H9 (cell line): ENCODE measurements at regions not wholly inside any gene's neighbourhood (a gene's known extent, or its start where the extent isn't known, plus 50 kb on each side); places are given as distances from the start of the nearest gene placed in this dataset.

ENCODE experiments used
- DNase-seq: peaks from one replicate; pipeline ENCODE4 v3.0.0-alpha.2; 2017
- H2AFZ ChIP-seq: one replicate; pipeline ENCODE4 v1.6.1; 2013; ENCODE audit warnings: mild to moderate bottlenecking, low read length, control low read depth, moderate library complexity
- H2AK5ac ChIP-seq: 2 replicates; pipeline ENCODE4 v1.6.1; 2013; ENCODE audit warnings: low read length, control low read depth, mixed read lengths; ENCODE audit not compliant: insufficient read length
- H2BK120ac ChIP-seq: one replicate; pipeline ENCODE4 v1.6.1; 2013; ENCODE audit warnings: low read depth, mild to moderate bottlenecking, low read length, control low read depth, inconsistent platforms; ENCODE audit not compliant: poor library complexity, severe bottlenecking
- H2BK12ac ChIP-seq: 2 replicates; pipeline ENCODE4 v1.6.1; 2013; ENCODE audit warnings: low read length, control low read depth, mixed read lengths, low read depth; ENCODE audit not compliant: insufficient read length
- H2BK15ac ChIP-seq: 2 replicates; pipeline ENCODE4 v1.6.1; 2013; ENCODE audit warnings: low read depth, low read length, control low read depth
- H2BK20ac ChIP-seq: one replicate; pipeline ENCODE4 v1.6.1; 2013; ENCODE audit warnings: low read depth, mild to moderate bottlenecking, low read length, control low read depth, inconsistent platforms; ENCODE audit not compliant: poor library complexity, severe bottlenecking
- H2BK5ac ChIP-seq: 2 replicates; pipeline ENCODE4 v1.6.1; 2013; ENCODE audit warnings: low read length, control low read depth, mixed read lengths; ENCODE audit not compliant: insufficient read length
- H3K14ac ChIP-seq: 2 replicates; pipeline ENCODE4 v1.6.1; 2013; ENCODE audit warnings: low read length, control low read depth; ENCODE audit not compliant: insufficient read depth
- H3K18ac ChIP-seq: 2 replicates; pipeline ENCODE4 v1.6.1; 2013; ENCODE audit warnings: low read depth, mild to moderate bottlenecking, mixed read lengths, low read length, control low read depth; ENCODE audit not compliant: insufficient read length
- H3K23ac ChIP-seq: 2 replicates; pipeline ENCODE4 v1.6.1; 2013; ENCODE audit warnings: low read length, control low read depth, mixed read lengths, low read depth; ENCODE audit not compliant: insufficient read length
- H3K23me2 ChIP-seq: 2 replicates; pipeline ENCODE4 v1.6.1; 2013; ENCODE audit warnings: low read depth, mild to moderate bottlenecking, mixed read lengths, low read length, control low read depth; ENCODE audit not compliant: insufficient read length, poor library complexity, severe bottlenecking
- H3K27ac ChIP-seq: 2 replicates; pipeline ENCODE4 v1.5.1; 2013; ENCODE audit warnings: low read length, control low read depth, mixed read lengths, low read depth; ENCODE audit not compliant: insufficient read length
- H3K27me3 ChIP-seq: 2 replicates; pipeline ENCODE4 v1.6.1; 2013; ENCODE audit warnings: low read length, control low read depth, inconsistent platforms; ENCODE audit not compliant: insufficient read depth
- H3K4ac ChIP-seq: 2 replicates; pipeline ENCODE4 v1.6.1; 2013; ENCODE audit warnings: low read depth, mild to moderate bottlenecking, control low read depth, inconsistent platforms, low read length, moderate library complexity
- H3K4me1 ChIP-seq: 2 replicates; pipeline ENCODE4 v1.6.1; 2013; ENCODE audit warnings: low read length, control low read depth, inconsistent platforms; ENCODE audit not compliant: insufficient read depth
- H3K4me2 ChIP-seq: 2 replicates; pipeline ENCODE4 v1.6.1; 2013; ENCODE audit warnings: low read length, control low read depth, mixed read lengths; ENCODE audit not compliant: insufficient read length, insufficient read depth
- H3K56ac ChIP-seq: 2 replicates; pipeline ENCODE4 v1.6.1; 2013; ENCODE audit warnings: low read depth, mild to moderate bottlenecking, mixed read lengths, low read length, control low read depth; ENCODE audit not compliant: insufficient read length
- H3K79me1 ChIP-seq: 2 replicates; pipeline ENCODE4 v1.6.1; 2013; ENCODE audit warnings: low read depth, mild to moderate bottlenecking, moderate library complexity, low read length, control low read depth, inconsistent platforms; ENCODE audit not compliant: insufficient read depth, poor library complexity, severe bottlenecking
- H3K79me2 ChIP-seq: 2 replicates; pipeline ENCODE4 v1.6.1; 2013; ENCODE audit warnings: low read length, control low read depth, inconsistent platforms; ENCODE audit not compliant: insufficient read depth
- H3K9ac ChIP-seq: 2 replicates; pipeline ENCODE4 v1.6.1; 2013; ENCODE audit warnings: low read length, control low read depth, mixed read lengths; ENCODE audit not compliant: insufficient read length; ENCODE audit errors: extremely low read depth
- H3K9me3 ChIP-seq: one replicate; pipeline ENCODE4 v1.6.1; 2013; ENCODE audit warnings: low read depth, low read length, inconsistent platforms; ENCODE audit not compliant: control insufficient read depth
- H3T11ph ChIP-seq: one replicate; pipeline ENCODE4 v1.6.1; 2013; ENCODE audit warnings: mild to moderate bottlenecking, low read length, control low read depth, inconsistent platforms
- H4K20me1 ChIP-seq: one replicate; pipeline ENCODE4 v1.6.1; 2013; ENCODE audit not compliant: control insufficient read depth, insufficient read length, insufficient read depth
- H4K5ac ChIP-seq: 2 replicates; pipeline ENCODE4 v1.6.1; 2013; ENCODE audit warnings: low read depth, mild to moderate bottlenecking, mixed read lengths, low read length, control low read depth; ENCODE audit not compliant: insufficient read length
- H4K8ac ChIP-seq: replicated peaks from 2 replicates; pipeline ENCODE4 v1.6.1; 2013; ENCODE audit warnings: low read length, control low read depth, mixed read lengths, low read depth; ENCODE audit not compliant: insufficient read length
- H4K91ac ChIP-seq: 2 replicates; pipeline ENCODE4 v1.6.1; 2013; ENCODE audit warnings: low read depth, mild to moderate bottlenecking, moderate library complexity, mixed read lengths, low read length, control low read depth; ENCODE audit not compliant: insufficient read length
- H3K27ac Mint-ChIP-seq, 3 experiments: 2 replicates in 2 of 3; 3 replicates in 1 of 3; pipeline ENCODE4 v1.8.0; 2020 to 2021; ENCODE audit warnings: mixed read lengths in 3 of 3, mild to moderate bottlenecking in 1 of 3, moderate library complexity in 1 of 3
- H3K27me3 Mint-ChIP-seq: 2 replicates; pipeline ENCODE4 v1.8.0; 2021; ENCODE audit warnings: low read depth, mild to moderate bottlenecking, moderate library complexity, mixed read lengths
- H3K36me3 Mint-ChIP-seq, 3 experiments: 2 replicates in 2 of 3; 3 replicates in 1 of 3; pipeline ENCODE4 v1.8.0; 2020 to 2021; ENCODE audit warnings: low read depth in 3 of 3, mixed read lengths in 3 of 3; ENCODE audit not compliant: insufficient read depth in 1 of 3
- H3K4me1 Mint-ChIP-seq, 2 experiments: 2 replicates each; pipeline ENCODE4 v1.8.0; 2020; ENCODE audit warnings: mixed read lengths in 2 of 2
- H3K4me3 Mint-ChIP-seq, 2 experiments: 2 replicates in 1 of 2; 3 replicates in 1 of 2; pipeline ENCODE4 v1.8.0; 2020 to 2021; ENCODE audit warnings: mild to moderate bottlenecking in 2 of 2, mixed read lengths in 2 of 2, moderate library complexity in 1 of 2
- H3K9me3 Mint-ChIP-seq, 2 experiments: 2 replicates in 1 of 2; 3 replicates in 1 of 2; pipeline ENCODE4 v1.8.0; 2020; ENCODE audit warnings: mild to moderate bottlenecking in 2 of 2, mixed read lengths in 2 of 2, moderate library complexity in 1 of 2
- whole genome bisulfite sequencing: extraction: QIAGEN DNeasy Blood & Tissue Kit; methylation state at CpG from one replicate; pipeline ENCODE4 v1.1.7; 2013; ENCODE audit warnings: missing lambda C conversion rate, low lambda C conversion rate, mixed read lengths; ENCODE audit not compliant: insufficient read length; ENCODE audit errors: extremely low coverage; 5-methylcytosine and 5-hydroxymethylcytosine counted together
- TF ChIP-seq, protein P1 (sequence below): fragments of 200-600 bp; sonication (generic); conservative IDR thresholded peaks from 3 replicates; pipeline ENCODE4 v1.8.0; 2021; ENCODE audit warnings: antibody characterized with exemption, mild to moderate bottlenecking

DNA sequence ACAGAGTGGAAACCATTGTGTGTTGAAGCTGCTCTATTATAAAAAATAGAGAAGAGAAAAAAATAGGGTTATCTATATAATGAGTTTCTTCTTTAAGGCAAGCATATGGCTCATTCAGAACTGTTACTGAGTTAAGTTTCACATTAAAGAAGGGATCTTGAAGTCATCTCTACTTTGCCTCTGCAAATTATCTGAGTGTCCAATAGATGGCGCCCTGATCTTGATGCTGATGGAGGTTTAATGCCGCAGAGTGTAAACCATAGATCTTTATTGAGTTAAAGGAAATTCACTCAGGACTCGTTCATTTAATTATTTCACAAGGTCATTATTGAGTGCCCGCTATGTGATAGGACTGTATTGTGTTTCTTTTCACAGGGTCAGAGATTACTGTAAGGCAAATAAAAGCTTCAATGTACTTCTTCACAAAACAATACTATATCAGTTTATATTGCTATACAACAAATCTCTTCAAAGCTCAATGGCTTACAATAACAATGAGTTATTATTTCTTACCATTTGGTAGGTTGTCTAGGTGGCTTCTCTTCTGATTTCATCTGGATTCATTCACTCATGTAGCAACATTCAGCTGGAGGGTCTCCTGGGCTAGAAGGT lies 171.4 kb downstream of the NSUN3 start:
- H3K18ac ChIP-seq: no peak overlapping the region
- Mint-ChIP-seq H3K27me3 (no peaks in the 10 kb centered on the region), H3K4me1 (no peaks in the 10 kb centered on the region), H3K36me3 (peaks cover 0 to 2% (median 0%) of the 10 kb centered on the region in 3 experiments; a peak in 2 of 7 replicates), H3K9me3 (peaks cover 7% of the 10 kb centered on the region in 2 experiments; a peak in 4 of 5 replicates), H3K4me3 (no peak overlapping the region), H3K27ac (no peak overlapping the region)
- H3K23ac ChIP-seq: no peak overlapping the region
- H4K91ac ChIP-seq: no peak overlapping the region
- H2AK5ac ChIP-seq: no peak overlapping the region
- H3K27me3 ChIP-seq: no peaks in the 10 kb centered on the region
- no peaks in the 10 kb centered on the region for H3K4me1 ChIP-seq
- no peaks in the 10 kb centered on the region for H3K23me2 ChIP-seq
- H3K9me3 ChIP-seq: no peaks in the 10 kb centered on the region
- H3T11ph ChIP-seq: no peak overlapping the region
- no peak overlapping the region for H2AFZ ChIP-seq
- H2BK120ac ChIP-seq: no peak overlapping the region
- no peak overlapping the region for H3K9ac ChIP-seq
- no peak for DNase-seq
- H3K4ac ChIP-seq: no peak overlapping the region
- H4K20me1 ChIP-seq: no peaks in the 10 kb centered on the region
- H3K79me2 ChIP-seq: no peaks in the 10 kb centered on the region
- no peaks in the 10 kb centered on the region for H3K79me1 ChIP-seq
- no CpG with 5 or more reads among the region's 4 CpGs for WGBS
- no peak overlapping the region for H2BK15ac ChIP-seq
- no peak overlapping the region for H3K14ac ChIP-seq
- no peak overlapping the region for H3K4me2 ChIP-seq
- H4K5ac ChIP-seq: no peak overlapping the region
- H2BK20ac ChIP-seq: no peak overlapping the region
- TF ChIP-seq, protein P1, sequence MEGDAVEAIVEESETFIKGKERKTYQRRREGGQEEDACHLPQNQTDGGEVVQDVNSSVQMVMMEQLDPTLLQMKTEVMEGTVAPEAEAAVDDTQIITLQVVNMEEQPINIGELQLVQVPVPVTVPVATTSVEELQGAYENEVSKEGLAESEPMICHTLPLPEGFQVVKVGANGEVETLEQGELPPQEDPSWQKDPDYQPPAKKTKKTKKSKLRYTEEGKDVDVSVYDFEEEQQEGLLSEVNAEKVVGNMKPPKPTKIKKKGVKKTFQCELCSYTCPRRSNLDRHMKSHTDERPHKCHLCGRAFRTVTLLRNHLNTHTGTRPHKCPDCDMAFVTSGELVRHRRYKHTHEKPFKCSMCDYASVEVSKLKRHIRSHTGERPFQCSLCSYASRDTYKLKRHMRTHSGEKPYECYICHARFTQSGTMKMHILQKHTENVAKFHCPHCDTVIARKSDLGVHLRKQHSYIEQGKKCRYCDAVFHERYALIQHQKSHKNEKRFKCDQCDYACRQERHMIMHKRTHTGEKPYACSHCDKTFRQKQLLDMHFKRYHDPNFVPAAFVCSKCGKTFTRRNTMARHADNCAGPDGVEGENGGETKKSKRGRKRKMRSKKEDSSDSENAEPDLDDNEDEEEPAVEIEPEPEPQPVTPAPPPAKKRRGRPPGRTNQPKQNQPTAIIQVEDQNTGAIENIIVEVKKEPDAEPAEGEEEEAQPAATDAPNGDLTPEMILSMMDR: peak; percentile 81
- H3K56ac ChIP-seq: no peak overlapping the region
- no peak overlapping the region for H2BK12ac ChIP-seq
- no peak overlapping the region for H4K8ac ChIP-seq
- no peak overlapping the region for H3K27ac ChIP-seq
- no peak overlapping the region for H2BK5ac ChIP-seq
